Keratinocyte (primary cell): ENCODE measurements at regions not wholly inside any gene's neighbourhood (a gene's known extent, or its start where the extent isn't known, plus 50 kb on each side); places are given as distances from the start of the nearest gene placed in this dataset.
"Not testable (repeated sequence)": the region's sequence is repeated elsewhere in the genome, so short reads cannot be mapped to it uniquely, and the experiment has no call there.

ENCODE experiments used
- DNase-seq: peaks from one replicate; pipeline ENCODE4 v3.0.0-alpha.2; 2011; ENCODE audit warnings: low read depth, missing footprints, low spot score
- FAIRE-seq: peaks from 2 replicates; lab custom pipeline; 2011; peaks lifted over from hg19 to GRCh38; lab: Jason Lieb, UNC
- H2AFZ ChIP-seq: 2 replicates; pipeline ENCODE4 v1.6.0; 2012; ENCODE audit warnings: low read length, control low read depth, inconsistent platforms; ENCODE audit not compliant: control insufficient read depth
- H3K27ac ChIP-seq: 2 replicates; pipeline ENCODE4 v1.5.1; 2011; ENCODE audit warnings: low read length; ENCODE audit not compliant: control insufficient read depth, insufficient read depth
- H3K27me3 ChIP-seq: 3 replicates; pipeline ENCODE4 v1.6.0; 2011; ENCODE audit warnings: low read length; ENCODE audit not compliant: control insufficient read depth, insufficient read depth; ENCODE audit errors: extremely low read depth
- H3K36me3 ChIP-seq, 2 experiments: 2 replicates in 1 of 2; 3 replicates in 1 of 2; pipeline ENCODE4 v1.5.1; 2011; ENCODE audit warnings: low read length in 2 of 2, mild to moderate bottlenecking in 1 of 2; ENCODE audit not compliant: control insufficient read depth in 2 of 2, insufficient read depth in 2 of 2; ENCODE audit errors: extremely low read depth in 1 of 2
- H3K4me1 ChIP-seq: 3 replicates; pipeline ENCODE4 v1.5.1; 2011; ENCODE audit warnings: low read length; ENCODE audit not compliant: control insufficient read depth, insufficient read depth; ENCODE audit errors: extremely low read depth
- H3K4me2 ChIP-seq: 3 replicates; pipeline ENCODE4 v1.6.0; 2011; ENCODE audit warnings: low read depth, low read length; ENCODE audit not compliant: control insufficient read depth, insufficient read depth; ENCODE audit errors: extremely low read depth
- H3K4me3 ChIP-seq, 3 experiments: fragments of 200-600 bp in 1 of 3; sonication (generic) in 1 of 3; 2 replicates in 2 of 3; 3 replicates in 1 of 3; pipeline ENCODE4 v1.5.1; 2011 to 2016; ENCODE audit warnings: low read length in 3 of 3, mild to moderate bottlenecking in 3 of 3, control low read depth in 2 of 3, inconsistent platforms in 1 of 3, low read depth in 1 of 3, mixed read lengths in 1 of 3, mixed run types in 1 of 3, moderate library complexity in 1 of 3; ENCODE audit not compliant: control insufficient read depth in 2 of 3, insufficient read depth in 2 of 3; ENCODE audit errors: extremely low read depth in 1 of 3
- H3K79me2 ChIP-seq: 2 replicates; pipeline ENCODE4 v1.6.0; 2012; ENCODE audit warnings: low read length; ENCODE audit not compliant: control insufficient read depth, insufficient read depth
- H3K9ac ChIP-seq: 3 replicates; pipeline ENCODE4 v1.6.0; 2011; ENCODE audit warnings: low read length; ENCODE audit not compliant: control insufficient read depth, insufficient read depth; ENCODE audit errors: extremely low read depth
- H3K9me1 ChIP-seq: 3 replicates; pipeline ENCODE4 v1.6.0; 2011; ENCODE audit warnings: low read length; ENCODE audit not compliant: control insufficient read depth, insufficient read depth; ENCODE audit errors: extremely low read depth
- H3K9me3 ChIP-seq: 2 replicates; pipeline ENCODE4 v1.5.1; 2012; ENCODE audit warnings: low read depth, low read length; ENCODE audit not compliant: control insufficient read depth
- H4K20me1 ChIP-seq: 3 replicates; pipeline ENCODE4 v1.6.0; 2011; ENCODE audit warnings: low read length; ENCODE audit not compliant: control insufficient read depth, insufficient read depth; ENCODE audit errors: extremely low read depth
- EZH2 ChIP-seq: IDR thresholded peaks from one replicate; pipeline ENCODE4 v1.6.1; 2012; ENCODE audit warnings: inconsistent platforms, mild to moderate bottlenecking, low read length, moderate library complexity
- dilution Hi-C: fragments of 300-500 bp; cut with MboI; formaldehyde crosslinking; loops from one replicate; pipeline ENCODE4 v1.7.0; 2020; ENCODE audit warnings: low sequenced_read_pairs; ENCODE audit not compliant: extremely low pct_ligation_motif_present
- TF ChIP-seq, protein P1 (sequence below), 3 experiments: IDR thresholded peaks in 1 of 3; conservative IDR thresholded peaks in 1 of 3; optimal IDR thresholded peaks in 1 of 3; 2 replicates in 2 of 3; 3 replicates in 1 of 3; pipeline versions ENCODE3 to v1.5.1; 2011; ENCODE audit warnings: low read length in 3 of 3, mild to moderate bottlenecking in 3 of 3, moderate library complexity in 2 of 3, control low read depth in 1 of 3, inconsistent platforms in 1 of 3; ENCODE audit not compliant: insufficient read depth in 2 of 3; ENCODE audit errors: extremely low read depth in 1 of 3

DNA sequence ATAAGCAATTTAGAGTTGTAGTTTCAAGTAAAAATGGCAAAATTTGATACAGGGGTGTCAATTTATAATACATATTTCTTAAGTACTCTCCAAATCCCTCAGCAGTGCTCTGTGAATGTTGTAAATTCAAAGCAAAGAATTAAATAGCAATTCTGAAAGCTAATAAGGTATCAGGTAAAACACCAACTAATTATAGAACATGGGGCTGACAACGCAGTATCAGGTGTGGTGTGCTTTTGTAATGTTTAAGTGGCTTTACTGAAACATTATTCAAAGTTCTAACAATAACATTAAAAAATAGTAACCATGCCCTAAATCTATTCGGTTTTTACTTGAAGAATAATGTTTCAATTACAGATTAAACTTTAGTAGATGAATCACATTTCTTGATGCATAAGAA is 1271.2 kb upstream of the ADGRL2 start:
- H2AFZ ChIP-seq = no peak overlapping the region
- H3K4me2 ChIP-seq = no peak overlapping the region
- H3K27ac ChIP-seq = no peak overlapping the region
- no peaks in the 10 kb centered on the region for H3K79me2 ChIP-seq
- H3K9me1 ChIP-seq = no peaks in the 10 kb centered on the region
- no peak for TF ChIP-seq EZH2
- TF ChIP-seq, protein P1, sequence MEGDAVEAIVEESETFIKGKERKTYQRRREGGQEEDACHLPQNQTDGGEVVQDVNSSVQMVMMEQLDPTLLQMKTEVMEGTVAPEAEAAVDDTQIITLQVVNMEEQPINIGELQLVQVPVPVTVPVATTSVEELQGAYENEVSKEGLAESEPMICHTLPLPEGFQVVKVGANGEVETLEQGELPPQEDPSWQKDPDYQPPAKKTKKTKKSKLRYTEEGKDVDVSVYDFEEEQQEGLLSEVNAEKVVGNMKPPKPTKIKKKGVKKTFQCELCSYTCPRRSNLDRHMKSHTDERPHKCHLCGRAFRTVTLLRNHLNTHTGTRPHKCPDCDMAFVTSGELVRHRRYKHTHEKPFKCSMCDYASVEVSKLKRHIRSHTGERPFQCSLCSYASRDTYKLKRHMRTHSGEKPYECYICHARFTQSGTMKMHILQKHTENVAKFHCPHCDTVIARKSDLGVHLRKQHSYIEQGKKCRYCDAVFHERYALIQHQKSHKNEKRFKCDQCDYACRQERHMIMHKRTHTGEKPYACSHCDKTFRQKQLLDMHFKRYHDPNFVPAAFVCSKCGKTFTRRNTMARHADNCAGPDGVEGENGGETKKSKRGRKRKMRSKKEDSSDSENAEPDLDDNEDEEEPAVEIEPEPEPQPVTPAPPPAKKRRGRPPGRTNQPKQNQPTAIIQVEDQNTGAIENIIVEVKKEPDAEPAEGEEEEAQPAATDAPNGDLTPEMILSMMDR (optimal IDR thresholded peaks at IDR 0.05 in 1 of 3, IDR thresholded peaks at IDR 0.05 in 1 of 3, conservative IDR thresholded peaks at IDR 0.05 in 1 of 3; ENCODE audit: extremely low read depth in 1 of 3, insufficient read depth in 2 of 3, low read length in 3 of 3) = no peak
- no peak overlapping the region for H3K4me3 ChIP-seq
- H3K9me3 ChIP-seq = no peaks in the 10 kb centered on the region
- dilution Hi-C loops = no loop called here
- H3K4me1 ChIP-seq = no peaks in the 10 kb centered on the region
- DNase-seq (no peak), FAIRE-seq (no peak)
- H3K27me3 ChIP-seq = no peaks in the 10 kb centered on the region
- H3K36me3 ChIP-seq = no peaks in the 10 kb centered on the region
- no peaks in the 10 kb centered on the region for H4K20me1 ChIP-seq
- H3K9ac ChIP-seq = no peak overlapping the region

DNA sequence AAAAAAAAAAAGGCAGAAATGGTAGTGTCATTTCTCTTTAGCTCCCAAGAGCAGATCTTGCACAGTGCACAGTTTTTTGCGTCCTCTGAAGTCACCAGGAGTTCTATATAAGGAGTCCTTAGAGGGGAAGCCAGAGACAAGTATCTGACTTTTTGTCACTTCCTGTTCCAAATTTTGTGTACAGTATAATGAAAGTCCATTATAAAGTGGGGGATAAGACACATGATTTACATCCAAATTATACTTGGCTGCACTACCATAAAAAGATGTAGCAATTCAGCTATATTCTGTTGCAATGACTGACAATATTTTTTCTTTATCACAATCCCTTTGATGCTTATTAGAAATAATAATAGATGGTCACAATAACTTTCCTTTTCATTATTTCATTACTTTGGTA is 1276.9 kb upstream of the ADGRL2 start:
- Histone ChIP-seq H4K20me1 (no peaks in the 10 kb centered on the region), H3K9me3 (no peaks in the 10 kb centered on the region), H3K4me3 (no peak overlapping the region), H3K27me3 (no peaks in the 10 kb centered on the region), H3K79me2 (no peaks in the 10 kb centered on the region), H3K9me1 (no peaks in the 10 kb centered on the region), H3K36me3 (no peaks in the 10 kb centered on the region), H3K4me1 (no peaks in the 10 kb centered on the region), H2AFZ (no peak overlapping the region), H3K27ac (no peak overlapping the region), H3K4me2 (no peak overlapping the region), H3K9ac (no peak overlapping the region)
- TF ChIP-seq EZH2 = no peak
- TF ChIP-seq, protein P1 (optimal IDR thresholded peaks at IDR 0.05 in 1 of 3, IDR thresholded peaks at IDR 0.05 in 1 of 3, conservative IDR thresholded peaks at IDR 0.05 in 1 of 3; ENCODE audit: extremely low read depth in 1 of 3, insufficient read depth in 2 of 3, low read length in 3 of 3) = no peak
- DNase-seq (no peak), FAIRE-seq (no peak)
- dilution Hi-C loops = no loop called here

DNA sequence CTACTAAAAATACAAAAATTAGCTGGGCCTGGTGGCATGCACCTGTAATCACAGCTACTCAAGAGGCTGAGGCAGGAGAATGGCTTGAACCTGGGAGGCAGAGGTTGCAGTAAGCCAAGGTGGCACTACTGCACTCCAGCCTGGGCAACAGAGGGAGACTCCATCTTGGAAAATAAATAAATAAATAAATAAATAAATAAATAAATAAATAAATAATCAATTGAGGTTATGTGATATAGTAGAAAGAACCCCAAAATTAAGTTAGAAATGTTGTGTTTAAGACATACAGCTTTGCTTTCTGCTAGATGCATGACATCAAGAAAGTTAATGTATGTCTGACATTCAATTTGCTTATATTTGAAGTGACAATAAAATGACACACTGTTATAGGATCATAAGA is 1277.7 kb upstream of the ADGRL2 start:
- H3K27ac ChIP-seq, H3K79me2 ChIP-seq, H3K4me2 ChIP-seq, H3K9me3 ChIP-seq, dilution Hi-C loops, H3K27me3 ChIP-seq, H3K9me1 ChIP-seq, DNase-seq, H3K4me3 ChIP-seq, H2AFZ ChIP-seq, H3K36me3 ChIP-seq, H3K9ac ChIP-seq, FAIRE-seq, H3K4me1 ChIP-seq, H4K20me1 ChIP-seq: not testable (repeated sequence)
